GM19328 (cell line): ENCODE measurements at regions not wholly inside any gene's neighbourhood (a gene's known extent, or its start where the extent isn't known, plus 50 kb on each side); places are given as distances from the start of the nearest gene placed in this dataset.
"Not testable (repeated sequence)": the region's sequence is repeated elsewhere in the genome, so short reads cannot be mapped to it uniquely, and the experiment has no call there.

Source experiments
- ATAC-seq: cut with Tn5 transposase; IDR thresholded peaks from one replicate; pipeline ENCODE4 v1.9.1; 2021; ENCODE audit warnings: mild to moderate bottlenecking, moderate library complexity; ENCODE audit not compliant: unreplicated experiment

GRCh38 chr13:39931505-39931904 lies 276.0 kb downstream of the COG6 start:
- ATAC-seq = no peak

GRCh38 chr13:39932514-39932913 lies 277.1 kb downstream of the COG6 start:
- ATAC-seq = not testable (repeated sequence)

GRCh38 chr13:39935155-39935554 lies 279.7 kb downstream of the COG6 start:
- ATAC-seq = no peak

DNA sequence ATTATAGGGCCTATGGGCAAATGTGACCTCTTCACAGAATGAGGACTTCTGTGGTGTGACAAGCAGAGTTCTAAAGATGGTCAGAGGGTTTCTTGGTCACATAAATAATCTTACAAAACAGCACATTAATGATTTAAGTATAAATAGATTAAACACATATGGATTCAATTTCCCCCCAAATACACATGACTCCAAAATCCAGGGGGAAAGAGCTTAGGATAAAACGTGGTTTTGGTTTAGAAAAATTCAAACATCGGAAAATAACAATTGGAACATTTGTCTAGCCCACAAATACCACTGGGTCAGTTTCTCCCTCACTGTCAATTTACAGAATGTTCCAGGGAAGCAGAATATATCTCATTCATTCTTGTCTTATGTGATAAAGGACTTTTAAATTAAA lies 283.1 kb downstream of the COG6 start:
- ATAC-seq = no peak

- ATAC-seq = no peak
Observed at GRCh38 chr13:39941236-39941635, 285.8 kb downstream of the COG6 start.

DNA sequence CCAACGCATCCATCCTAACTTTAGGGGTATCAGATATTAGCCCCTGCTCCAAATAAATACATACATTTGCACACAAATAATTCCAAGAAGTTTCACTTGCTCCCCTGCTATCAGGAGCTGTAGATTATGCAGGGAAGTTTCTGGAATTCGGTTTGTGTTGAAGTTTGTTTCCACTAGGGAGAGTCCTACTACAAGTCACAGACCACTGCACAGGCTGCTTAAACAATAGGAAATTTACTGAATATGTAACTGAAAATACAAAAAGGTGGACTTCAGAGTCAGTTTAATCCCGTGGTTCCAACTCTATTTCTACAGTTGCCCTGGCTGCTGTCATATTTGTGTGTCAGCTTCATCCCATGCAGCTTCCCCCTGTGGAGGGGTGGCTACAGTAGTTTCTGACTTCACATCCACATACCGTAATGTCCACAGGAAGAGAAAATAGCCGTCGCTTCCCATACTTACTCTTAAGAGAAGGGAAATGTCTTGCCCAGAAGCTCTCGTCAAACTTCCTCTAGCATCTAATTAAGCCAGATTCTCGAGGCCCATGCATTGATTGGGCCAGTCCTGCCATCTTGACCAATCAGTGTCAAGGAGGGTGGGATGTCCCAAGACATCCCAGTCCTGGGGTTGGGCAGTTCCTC lies 286.6 kb downstream of the COG6 start:
- no peak for ATAC-seq

DNA sequence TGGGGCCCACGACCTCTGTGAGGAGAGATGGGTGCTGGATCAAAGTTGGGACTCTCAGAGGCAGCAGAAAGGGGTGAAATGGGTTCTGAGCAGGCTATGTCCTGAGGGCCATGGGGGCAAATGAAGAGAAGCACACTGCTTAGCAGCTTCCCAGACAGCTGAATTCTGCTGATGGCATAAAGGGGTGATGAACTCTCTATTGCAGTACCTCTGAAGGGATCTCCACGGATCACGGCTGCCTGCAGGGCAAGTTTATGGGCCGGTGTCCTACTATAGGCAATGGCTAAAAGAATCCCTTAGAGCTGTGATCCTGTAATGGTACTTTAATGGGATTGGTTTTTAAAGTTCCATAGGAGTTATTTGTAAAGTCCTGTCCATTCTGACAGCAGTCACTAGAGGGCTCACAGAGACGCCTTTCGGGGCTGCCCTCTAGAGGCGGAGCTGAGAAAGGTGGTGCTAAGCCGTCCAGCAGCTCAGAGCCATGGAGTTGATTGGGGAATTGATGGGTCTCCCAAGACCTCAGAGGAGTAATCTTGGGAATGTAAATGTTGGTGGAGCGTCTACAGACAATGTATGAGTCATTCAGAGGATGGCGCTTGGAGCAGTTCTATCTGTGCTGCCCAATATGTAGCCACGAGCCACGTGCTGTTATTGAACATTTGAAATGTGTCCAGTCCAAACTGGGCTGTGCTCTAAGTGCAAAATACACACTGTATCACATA lies 287.3 kb downstream of the COG6 start:
- ATAC-seq = peak; percentile 99

GRCh38 chr13:39943711-39944110 lies 288.2 kb downstream of the COG6 start:
- no peak for ATAC-seq

- ATAC-seq = no peak
Observed at GRCh38 chr13:39945226-39945625, 289.8 kb downstream of the COG6 start.

DNA sequence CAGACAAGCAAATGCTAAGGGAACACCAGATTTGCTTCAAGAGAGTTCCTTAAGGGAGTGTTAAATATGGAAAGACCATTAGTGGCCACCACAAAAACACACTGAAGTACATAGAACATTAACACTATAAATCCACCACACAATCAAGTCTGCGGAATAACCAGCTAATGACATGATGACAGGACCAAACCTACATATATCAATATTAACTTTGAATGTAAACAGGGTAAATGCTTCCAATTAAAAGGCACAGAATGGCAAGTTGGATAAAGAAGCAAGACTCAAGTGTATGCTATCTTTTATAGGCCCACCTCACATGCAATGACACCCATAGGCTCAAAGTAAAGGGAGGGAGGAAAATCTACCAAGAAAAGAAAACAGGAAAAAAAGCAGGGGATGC lies 291.3 kb downstream of the COG6 start:
- ATAC-seq = no peak

DNA sequence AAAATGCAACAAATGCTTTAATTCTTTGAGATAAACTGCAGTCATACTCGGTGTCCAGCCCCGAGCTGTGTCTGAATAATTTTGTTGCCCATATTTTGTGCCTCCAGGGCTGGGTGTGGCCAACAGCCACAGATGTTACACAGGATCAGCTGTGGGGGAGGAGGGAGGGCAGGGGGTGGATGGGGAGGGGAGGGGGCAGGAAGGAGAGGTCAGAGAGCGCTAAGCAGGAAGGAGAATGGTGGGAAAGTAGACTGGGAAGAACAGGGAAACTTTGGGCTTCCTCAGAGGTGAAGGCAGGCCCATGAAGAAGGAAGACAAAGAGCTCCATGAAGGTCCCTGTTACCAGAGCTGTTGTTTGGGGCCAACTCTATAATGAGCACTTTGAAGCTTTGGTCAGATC lies 295.8 kb downstream of the COG6 start:
- ATAC-seq = no peak

DNA sequence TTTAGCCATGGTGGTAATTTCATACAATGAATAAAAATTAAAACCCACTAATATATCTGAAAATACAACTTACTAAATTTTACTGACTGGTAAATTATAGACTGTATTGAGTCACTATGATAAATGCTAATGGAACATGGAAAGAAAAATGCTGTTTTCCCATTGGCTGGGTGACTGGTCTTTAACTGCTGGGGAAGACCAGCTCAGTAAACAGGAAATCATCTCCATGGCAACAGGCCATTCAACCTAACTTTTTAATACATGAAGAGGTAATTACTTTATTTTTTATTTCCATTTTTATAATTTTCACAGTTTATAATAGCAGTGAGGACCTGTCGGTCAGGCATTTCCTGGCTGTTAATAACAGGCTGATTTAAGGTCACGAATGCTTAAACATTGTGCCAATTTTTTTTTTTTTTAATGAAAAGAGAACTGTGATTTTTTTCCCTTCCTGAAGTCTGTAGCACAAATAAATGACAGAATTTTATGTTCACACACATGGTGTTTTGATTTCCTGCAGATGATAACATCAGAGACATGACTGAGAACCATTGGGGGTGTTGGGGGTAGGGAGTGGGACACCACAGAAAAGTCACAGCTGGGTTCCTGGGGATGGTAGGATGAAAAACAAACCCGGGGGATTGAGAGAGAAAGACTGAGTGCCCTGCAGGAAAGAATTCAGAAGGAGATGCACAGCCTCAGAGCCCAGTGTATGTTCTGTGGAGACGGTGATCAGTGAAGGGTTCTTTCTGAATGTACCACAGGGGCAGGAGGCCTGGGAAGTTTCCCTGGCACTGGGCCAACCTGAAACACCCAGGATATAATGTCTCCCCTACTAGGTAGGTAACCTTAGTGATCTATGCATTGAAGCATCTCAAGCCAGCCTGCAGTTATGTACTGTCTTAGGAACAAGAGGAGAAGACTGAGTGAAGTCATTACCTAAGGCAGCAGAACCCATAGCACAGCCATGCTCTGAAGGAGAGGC lies 297.1 kb downstream of the COG6 start:
- ATAC-seq = no peak

GRCh38 chr13:39954476-39954875 lies 299.0 kb downstream of the COG6 start:
- no peak for ATAC-seq

GRCh38 chr13:39955560-39955959 lies 300.1 kb downstream of the COG6 start:
- ATAC-seq = no peak

- ATAC-seq = no peak
Observed at GRCh38 chr13:39956036-39956435, 300.6 kb downstream of the COG6 start.

DNA sequence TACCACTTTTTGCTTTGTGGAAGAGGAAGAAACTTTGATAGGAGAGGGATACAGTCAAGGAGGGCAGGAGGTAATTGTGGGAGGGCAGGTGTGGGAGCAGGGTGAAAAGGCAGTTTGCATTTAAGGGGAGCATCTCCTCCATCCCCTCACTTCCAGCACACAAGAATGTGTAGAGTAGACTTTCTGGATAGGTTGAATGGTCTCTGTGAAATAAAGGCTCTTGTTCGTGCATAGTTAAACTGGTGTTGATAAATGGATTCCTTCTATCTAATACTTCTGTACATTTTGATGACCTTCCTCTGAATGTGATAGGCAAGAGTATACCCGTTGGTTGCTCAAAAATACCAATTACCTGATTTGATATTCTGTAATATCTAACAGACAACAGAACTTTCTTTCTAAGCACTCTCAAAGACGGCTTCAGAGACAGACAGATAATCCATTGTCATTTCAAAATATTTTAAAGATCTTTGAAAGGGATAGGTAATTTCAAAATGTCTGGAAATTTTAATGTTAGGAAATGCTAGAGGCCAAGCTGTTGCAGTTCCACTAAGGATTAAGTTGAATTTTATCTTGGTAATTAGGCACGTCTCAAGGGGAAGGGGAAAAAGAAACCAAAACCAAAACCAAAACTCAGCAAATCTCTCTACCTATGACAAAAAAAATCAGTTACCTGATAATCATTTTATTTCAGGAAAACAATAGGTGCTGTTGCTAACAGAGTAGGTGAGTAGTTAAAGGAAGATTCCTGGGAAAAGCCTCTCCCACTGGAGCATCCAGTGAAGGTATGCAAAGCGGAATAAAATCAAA lies 302.6 kb downstream of the COG6 start:
- no peak for ATAC-seq

GRCh38 chr13:39959497-39960144 lies 304.2 kb downstream of the COG6 start:
- ATAC-seq = no peak

- ATAC-seq = no peak
Observed at GRCh38 chr13:39960191-39960590, 304.7 kb downstream of the COG6 start.

GRCh38 chr13:39961036-39961435 lies 305.6 kb downstream of the COG6 start:
- ATAC-seq = no peak

DNA sequence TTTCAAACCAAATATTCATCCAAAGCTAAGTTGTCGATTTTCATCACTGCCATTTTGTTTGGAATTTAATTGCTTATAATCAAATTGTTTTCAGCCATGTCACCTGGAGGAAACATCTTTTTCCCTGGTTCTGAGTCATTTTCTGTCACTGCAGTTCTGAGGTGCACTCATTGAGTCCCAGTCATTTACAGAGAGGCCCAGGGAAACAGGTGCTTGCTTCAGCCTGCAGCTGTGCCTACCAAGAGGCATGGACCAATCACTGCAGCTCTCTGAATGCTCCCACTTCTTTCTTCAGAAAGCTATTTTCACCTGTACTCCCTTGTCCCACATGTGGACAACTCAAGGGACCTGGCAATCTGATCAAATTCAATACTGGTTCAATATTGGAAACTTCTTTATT lies 308.1 kb downstream of the COG6 start:
- ATAC-seq = no peak
